ENCODE measurements at regions not wholly inside any gene's neighbourhood (a gene's known extent, or its start where the extent isn't known, plus 50 kb on each side); places are given as distances from the start of the nearest gene placed in this dataset.

DNA sequence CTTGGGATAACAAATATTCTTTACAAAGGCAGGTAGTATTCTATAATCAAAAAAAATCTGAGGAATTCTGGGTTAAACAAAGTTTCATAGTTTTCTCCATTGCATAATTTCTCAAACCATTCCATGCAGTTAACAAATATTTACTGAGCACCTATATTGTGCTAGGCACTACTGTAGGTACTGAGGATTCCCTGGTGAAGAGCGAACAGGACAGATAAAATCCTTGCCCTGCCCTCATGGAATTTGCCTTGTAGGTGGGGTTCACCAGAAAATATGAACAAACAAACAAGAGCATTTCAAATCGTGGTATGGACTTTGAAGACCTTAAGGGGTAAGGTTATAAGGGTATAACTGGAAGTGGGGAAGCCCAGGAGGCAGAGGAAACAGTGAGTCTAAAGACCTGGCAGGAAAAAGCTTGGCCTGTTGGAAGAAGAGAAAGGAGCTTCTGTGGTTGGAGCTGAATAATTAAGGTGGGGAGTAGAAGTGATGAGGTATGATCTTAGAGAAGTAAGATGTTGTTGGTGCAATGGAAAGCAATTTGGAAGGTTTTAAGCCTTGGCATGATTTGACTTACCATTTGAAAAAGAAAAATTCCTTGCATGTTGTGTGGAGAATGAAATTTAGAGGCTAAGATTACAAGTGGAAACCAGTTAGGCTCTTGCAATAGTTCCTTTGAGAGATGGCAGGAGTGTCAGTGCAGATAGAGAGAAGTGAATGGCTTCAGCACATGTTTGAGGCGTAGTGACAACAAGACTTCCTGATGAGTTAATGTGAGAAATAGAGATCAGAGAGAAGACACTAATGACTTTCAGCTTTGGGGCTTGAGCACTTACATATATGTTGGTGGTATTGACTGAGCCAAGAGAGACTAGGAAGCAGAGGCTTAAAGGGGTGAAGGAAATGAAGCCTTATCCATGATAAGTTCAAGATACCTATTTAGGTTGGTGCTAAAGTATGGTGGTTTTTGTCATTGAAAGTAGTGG lies 55.7 kb upstream of the PICALM start:
- H3K9me3 ChIP-seq = no peaks in the 10 kb centered on the region
- no peaks in the 10 kb centered on the region for H3K27me3 ChIP-seq
- no peak for ATAC-seq (ENCODE audit: low FRiP score in 2 of 2)
- H3K36me3 ChIP-seq = no peaks in the 10 kb centered on the region
- no peaks in the 10 kb centered on the region for H3K4me1 ChIP-seq
- 76 to 80% methylated on average over 3 of the region's 3 CpGs for WGBS, 2 donors
- H3K4me3 ChIP-seq = no peak overlapping the region
- no peak for TF ChIP-seq EP300 (IDR thresholded peaks at IDR 0.05)
- TF ChIP-seq POLR2A (IDR thresholded peaks at IDR 0.05) = no peak
- TF ChIP-seq POLR2AphosphoS5 (IDR thresholded peaks at IDR 0.05) = no peak
- TF ChIP-seq, protein P1, sequence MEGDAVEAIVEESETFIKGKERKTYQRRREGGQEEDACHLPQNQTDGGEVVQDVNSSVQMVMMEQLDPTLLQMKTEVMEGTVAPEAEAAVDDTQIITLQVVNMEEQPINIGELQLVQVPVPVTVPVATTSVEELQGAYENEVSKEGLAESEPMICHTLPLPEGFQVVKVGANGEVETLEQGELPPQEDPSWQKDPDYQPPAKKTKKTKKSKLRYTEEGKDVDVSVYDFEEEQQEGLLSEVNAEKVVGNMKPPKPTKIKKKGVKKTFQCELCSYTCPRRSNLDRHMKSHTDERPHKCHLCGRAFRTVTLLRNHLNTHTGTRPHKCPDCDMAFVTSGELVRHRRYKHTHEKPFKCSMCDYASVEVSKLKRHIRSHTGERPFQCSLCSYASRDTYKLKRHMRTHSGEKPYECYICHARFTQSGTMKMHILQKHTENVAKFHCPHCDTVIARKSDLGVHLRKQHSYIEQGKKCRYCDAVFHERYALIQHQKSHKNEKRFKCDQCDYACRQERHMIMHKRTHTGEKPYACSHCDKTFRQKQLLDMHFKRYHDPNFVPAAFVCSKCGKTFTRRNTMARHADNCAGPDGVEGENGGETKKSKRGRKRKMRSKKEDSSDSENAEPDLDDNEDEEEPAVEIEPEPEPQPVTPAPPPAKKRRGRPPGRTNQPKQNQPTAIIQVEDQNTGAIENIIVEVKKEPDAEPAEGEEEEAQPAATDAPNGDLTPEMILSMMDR (IDR thresholded peaks at IDR 0.05) = no peak
- no peak for DNase-seq
- H3K27ac ChIP-seq = no peak overlapping the region

DNA sequence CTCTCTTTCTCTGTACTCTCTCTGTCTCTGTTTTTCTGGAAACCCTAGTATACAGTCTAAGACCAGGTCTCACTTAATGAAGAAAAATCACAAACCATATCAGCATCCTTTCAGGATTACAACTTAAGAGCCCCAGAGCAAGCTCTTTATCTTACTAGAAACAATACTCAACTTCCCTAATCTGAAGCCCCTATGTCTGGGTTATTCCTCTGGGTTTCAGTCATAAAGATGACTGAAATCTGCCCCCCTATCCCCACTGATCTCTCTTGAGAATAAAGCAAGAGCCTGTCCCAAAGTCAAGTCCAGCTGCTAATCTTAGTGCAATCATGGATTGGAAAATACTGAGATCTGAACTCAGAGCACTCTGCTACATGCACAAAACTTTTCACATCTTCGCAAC lies 53.9 kb upstream of the PICALM start:
- H3K4me1 ChIP-seq = no peaks in the 10 kb centered on the region
- H3K36me3 ChIP-seq = no peaks in the 10 kb centered on the region
- DNase-seq (no peak), ATAC-seq (ENCODE audit: low FRiP score in 2 of 2) (no peak)
- WGBS, 2 donors = 96 to 100% methylated on average over 1 of the region's 1 CpG
- no peak for TF ChIP-seq POLR2AphosphoS5 (IDR thresholded peaks at IDR 0.05)
- TF ChIP-seq EP300 (IDR thresholded peaks at IDR 0.05) = no peak
- no peak for TF ChIP-seq POLR2A (IDR thresholded peaks at IDR 0.05)
- TF ChIP-seq, protein P1 (IDR thresholded peaks at IDR 0.05) = no peak
- H3K4me3 ChIP-seq = no peak overlapping the region
- no peaks in the 10 kb centered on the region for H3K9me3 ChIP-seq
- H3K27ac ChIP-seq = no peak overlapping the region
- H3K27me3 ChIP-seq = no peaks in the 10 kb centered on the region

DNA sequence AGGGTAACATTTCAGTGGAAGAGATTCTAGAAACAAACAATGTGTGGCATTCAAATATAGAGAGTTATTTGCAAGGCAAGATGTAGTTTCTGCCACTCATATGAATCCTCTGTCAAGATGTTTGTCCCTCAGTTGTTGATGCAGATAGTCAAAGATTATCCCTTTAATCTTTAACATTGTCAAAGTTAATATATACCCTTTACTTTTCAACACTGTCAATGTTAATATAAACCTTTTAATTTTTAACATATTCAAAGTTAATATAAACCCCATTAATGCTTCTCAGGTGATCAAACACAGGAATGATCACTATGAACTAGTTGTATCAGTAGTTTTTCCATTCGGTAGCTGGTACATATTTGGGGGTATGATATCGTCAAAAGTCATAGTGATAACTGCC lies 51.9 kb upstream of the PICALM start:
- TF ChIP-seq, protein P1 (IDR thresholded peaks at IDR 0.05) = no peak
- TF ChIP-seq EP300 (IDR thresholded peaks at IDR 0.05) (no peak), POLR2AphosphoS5 (IDR thresholded peaks at IDR 0.05) (no peak), POLR2A (IDR thresholded peaks at IDR 0.05) (no peak)
- H3K36me3 ChIP-seq = no peaks in the 10 kb centered on the region
- H3K27ac ChIP-seq = no peak overlapping the region
- no peak overlapping the region for H3K4me3 ChIP-seq
- no peak for DNase-seq
- H3K27me3 ChIP-seq = no peaks in the 10 kb centered on the region
- H3K9me3 ChIP-seq = no peaks in the 10 kb centered on the region
- WGBS, 2 donors = 74 to 82% methylated on average over 2 of the region's 2 CpGs
- peaks cover 0 to 3% (median 0%) of the 10 kb centered on the region in 4 donors for H3K4me1 ChIP-seq
- no peak for ATAC-seq (ENCODE audit: low FRiP score in 2 of 2)

DNA sequence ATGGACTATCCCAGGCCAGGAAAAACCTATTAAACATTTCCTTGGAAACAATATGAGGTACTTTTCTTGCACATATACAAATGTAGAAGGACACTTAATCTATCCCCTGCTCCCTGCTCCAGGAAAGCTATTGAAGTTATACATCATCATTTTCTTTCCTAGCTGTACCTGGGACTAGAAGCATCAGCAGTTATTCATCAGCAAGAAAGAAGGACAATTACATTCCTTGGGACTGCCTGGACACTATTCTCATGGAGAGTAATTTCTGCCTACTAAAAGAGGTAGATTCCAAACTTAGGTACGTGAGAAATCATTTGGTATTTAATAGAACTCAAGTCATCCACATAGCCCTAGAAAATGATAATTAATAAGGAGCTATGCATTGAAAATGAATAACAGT lies 51.0 kb upstream of the PICALM start:
- ATAC-seq (ENCODE audit: low FRiP score in 2 of 2) (no peak), DNase-seq (no peak)
- 95 to 100% methylated on average over 1 of the region's 1 CpG for WGBS, 2 donors
- H3K9me3 ChIP-seq = no peaks in the 10 kb centered on the region
- H3K4me3 ChIP-seq = no peak overlapping the region
- H3K36me3 ChIP-seq = no peaks in the 10 kb centered on the region
- H3K27ac ChIP-seq = no peak overlapping the region
- peaks cover 0 to 3% (median 0%) of the 10 kb centered on the region in 4 donors for H3K4me1 ChIP-seq
- H3K27me3 ChIP-seq = no peaks in the 10 kb centered on the region
- TF ChIP-seq POLR2AphosphoS5 (IDR thresholded peaks at IDR 0.05) (no peak), EP300 (IDR thresholded peaks at IDR 0.05) (no peak), POLR2A (IDR thresholded peaks at IDR 0.05) (no peak)
- TF ChIP-seq, protein P1 (IDR thresholded peaks at IDR 0.05) = no peak

Data from upper lobe of left lung (tissue), 6 donors.